KBM-7 (cell line): ENCODE measurements at regions not wholly inside any gene's neighbourhood (a gene's known extent, or its start where the extent isn't known, plus 50 kb on each side); places are given as distances from the start of the nearest gene placed in this dataset.

Experiments used
- DNase-seq: peaks from one replicate; pipeline ENCODE4 v3.0.0-alpha.2; 2015
- in situ Hi-C: fragments of 300-500 bp; cut with MboI; formaldehyde crosslinking; loops from 2 replicates; pipeline ENCODE4 v1.14.3; 2020; ENCODE audit warnings: low sequenced_read_pairs, low pct_unique_long_range_greater_than_20kb, mixed read lengths

GRCh38 chr2:60333264-60333663 is 220.2 kb downstream of the BCL11A start:
- in situ Hi-C loops, result no loop called here
- no peak for DNase-seq

- peak; percentile 15 for DNase-seq
- in situ Hi-C loops, result no loop called here
These were observed 222.2 kb downstream of the BCL11A start for GRCh38 chr2:60331115-60331809.

GRCh38 chr2:60329225-60329624 is 224.2 kb downstream of the BCL11A start:
- in situ Hi-C loops, result no loop called here
- no peak for DNase-seq

- no peak for DNase-seq
- in situ Hi-C loops, result no loop called here
These were observed 228.9 kb downstream of the BCL11A start for GRCh38 chr2:60324536-60324935.

GRCh38 chr2:60321816-60322215 is 231.6 kb downstream of the BCL11A start:
- no peak for DNase-seq
- in situ Hi-C loops, result no loop called here

- in situ Hi-C loops, result no loop called here
- DNase-seq, result no peak
These were observed 232.7 kb downstream of the BCL11A start for GRCh38 chr2:60320724-60321123.

GRCh38 chr2:60319031-60319547 is 234.4 kb downstream of the BCL11A start:
- DNase-seq, result no peak
- in situ Hi-C loops, result no loop called here

GRCh38 chr2:60318544-60318943 is 234.9 kb downstream of the BCL11A start:
- DNase-seq, result no peak
- in situ Hi-C loops, result no loop called here

- DNase-seq, result no peak
- in situ Hi-C loops, result no loop called here
These were observed 235.6 kb downstream of the BCL11A start for GRCh38 chr2:60317844-60318243.

- in situ Hi-C loops, result no loop called here
- DNase-seq, result no peak
These were observed 236.4 kb downstream of the BCL11A start for GRCh38 chr2:60317034-60317386.

- no peak for DNase-seq
- in situ Hi-C loops, result no loop called here
These were observed 236.9 kb downstream of the BCL11A start for GRCh38 chr2:60316381-60317033.

GRCh38 chr2:60313470-60314172 is 239.8 kb downstream of the BCL11A start:
- no peak for DNase-seq
- in situ Hi-C loops, result no loop called here

- in situ Hi-C loops, result no loop called here
- DNase-seq, result no peak
These were observed 240.8 kb downstream of the BCL11A start for GRCh38 chr2:60312618-60313017.

GRCh38 chr2:60311524-60311923 is 241.9 kb downstream of the BCL11A start:
- DNase-seq, result no peak
- in situ Hi-C loops, result no loop called here

GRCh38 chr2:60309941-60310660 is 243.4 kb downstream of the BCL11A start:
- in situ Hi-C loops, result no loop called here

GRCh38 chr2:60309336-60309735 is 244.1 kb downstream of the BCL11A start:
- in situ Hi-C loops, result no loop called here
- DNase-seq, result no peak

More at GRCh38 chr2:60309941-60310660, 243.4 kb downstream of the BCL11A start:
- DNase-seq, result no peak

GRCh38 chr2:60306267-60306861 is 247.1 kb downstream of the BCL11A start:
- in situ Hi-C loops, result no loop called here
- DNase-seq, result peak; percentile 65

- no peak for DNase-seq
- in situ Hi-C loops, result no loop called here
These were observed 249.8 kb downstream of the BCL11A start for GRCh38 chr2:60303680-60304079.
